GM19395 (cell line): ENCODE measurements at regions not wholly inside any gene's neighbourhood (a gene's known extent, or its start where the extent isn't known, plus 50 kb on each side); places are given as distances from the start of the nearest gene placed in this dataset.
"Not testable (repeated sequence)": the region's sequence is repeated elsewhere in the genome, so short reads cannot be mapped to it uniquely, and the experiment has no call there.

Experiments
- ATAC-seq: cut with Tn5 transposase; IDR thresholded peaks from one replicate; pipeline ENCODE4 v1.9.1; 2021; ENCODE audit warnings: mild to moderate bottlenecking, moderate library complexity; ENCODE audit not compliant: unreplicated experiment

DNA sequence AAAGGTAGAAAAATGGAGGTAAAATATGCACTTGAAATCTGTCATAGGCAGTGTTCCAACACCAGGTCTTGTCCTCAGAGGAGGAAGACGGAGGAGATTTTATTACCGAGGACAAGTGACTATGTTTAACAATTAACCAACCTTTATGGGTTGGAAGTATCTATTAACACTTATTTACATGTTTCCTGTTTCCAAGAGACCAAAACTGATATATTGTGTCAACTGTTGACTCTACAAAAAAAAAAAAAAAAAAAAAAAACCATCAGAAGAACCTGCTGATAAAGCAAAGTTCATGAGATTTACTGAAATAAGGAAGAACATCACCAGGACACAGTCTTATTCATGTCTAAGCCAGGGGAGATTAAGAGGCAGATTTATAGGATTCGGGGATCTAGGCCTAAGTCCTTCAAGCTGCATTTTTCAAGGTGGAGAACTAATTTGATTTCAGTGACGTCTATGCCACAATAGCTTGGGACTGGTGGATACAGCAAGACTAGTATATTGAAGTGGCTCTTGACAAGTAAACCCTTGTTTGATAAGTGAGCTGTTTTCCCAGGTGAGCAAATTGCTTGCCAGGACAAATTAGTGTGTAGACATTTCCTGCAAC, 126.6 kb upstream of the NAA20 start:
- ATAC-seq, result no peak

DNA sequence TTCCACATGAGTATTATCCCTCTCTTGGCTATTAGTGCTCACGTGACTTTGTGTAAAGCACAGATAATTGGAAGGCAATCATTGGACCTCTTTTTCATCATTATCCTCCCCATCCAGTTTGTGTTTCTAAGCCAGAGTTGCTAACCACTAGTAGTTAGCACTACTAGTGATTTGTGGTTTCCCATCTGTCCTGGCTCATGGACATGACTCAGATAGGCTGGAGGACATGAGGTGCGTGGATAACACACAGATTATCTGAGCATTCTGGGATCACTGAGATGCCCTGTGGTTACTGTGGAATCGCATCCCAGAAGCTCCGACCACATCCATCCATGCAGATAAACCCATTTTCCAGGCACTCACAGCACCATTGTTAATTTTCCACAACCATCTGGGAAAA, 123.8 kb upstream of the NAA20 start:
- no peak for ATAC-seq

DNA sequence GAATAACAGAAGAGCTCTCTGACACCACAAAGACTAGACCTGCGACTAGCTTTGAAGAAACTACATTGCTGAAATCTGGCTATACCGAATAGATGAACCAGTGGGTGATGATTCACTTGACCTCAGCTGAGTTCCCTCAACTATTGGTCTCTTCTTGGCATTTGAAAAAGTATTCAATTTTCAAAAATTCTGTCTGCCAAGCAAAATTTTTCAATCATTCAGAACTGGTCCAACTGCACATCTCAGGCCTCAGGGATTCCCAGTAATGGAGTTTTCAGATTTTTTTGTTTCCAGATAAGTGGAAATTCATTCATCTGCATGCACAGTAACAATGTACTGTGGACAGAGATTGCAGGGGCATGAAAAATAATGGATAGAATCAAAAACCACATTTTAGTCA, 121.4 kb upstream of the NAA20 start:
- no peak for ATAC-seq

DNA sequence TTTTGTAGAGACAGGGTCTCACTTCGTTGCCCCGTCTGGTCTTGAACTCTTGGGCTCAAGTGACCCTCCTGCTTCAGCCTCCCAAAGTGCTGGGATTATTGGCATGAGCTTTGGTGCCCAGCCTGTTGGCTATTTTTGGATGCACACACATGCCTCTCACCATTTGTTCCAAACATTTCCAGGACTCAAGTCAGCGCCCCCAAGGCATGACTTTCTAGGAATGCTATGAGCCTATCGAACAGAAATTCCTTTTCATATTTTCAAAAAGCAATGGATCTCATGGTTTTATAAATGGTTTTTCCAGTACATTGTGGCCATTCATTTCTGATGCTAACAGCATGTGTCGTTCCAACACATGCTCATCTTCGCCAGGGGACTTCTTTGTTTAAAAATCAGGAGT, 119.3 kb upstream of the NAA20 start:
- ATAC-seq, result no peak

DNA sequence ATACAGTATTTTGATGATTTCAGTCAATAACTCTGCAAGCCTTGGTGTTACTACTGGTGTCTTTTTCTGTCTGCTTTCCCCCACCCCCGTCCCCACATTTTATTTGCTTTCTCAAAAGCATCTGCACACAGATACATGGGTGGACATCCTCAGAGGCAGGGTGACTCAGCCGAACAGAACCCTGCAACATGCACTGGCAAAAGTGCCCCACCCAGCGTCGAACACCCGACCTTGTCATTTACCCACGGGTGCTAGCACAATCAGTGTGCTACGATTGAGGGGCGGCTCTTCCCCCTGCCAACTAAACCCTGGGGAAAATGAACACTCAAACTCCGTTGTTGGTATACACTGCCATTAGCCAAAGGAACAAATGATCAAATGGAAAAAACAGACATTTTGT, 115.9 kb upstream of the NAA20 start:
- ATAC-seq, result no peak

DNA sequence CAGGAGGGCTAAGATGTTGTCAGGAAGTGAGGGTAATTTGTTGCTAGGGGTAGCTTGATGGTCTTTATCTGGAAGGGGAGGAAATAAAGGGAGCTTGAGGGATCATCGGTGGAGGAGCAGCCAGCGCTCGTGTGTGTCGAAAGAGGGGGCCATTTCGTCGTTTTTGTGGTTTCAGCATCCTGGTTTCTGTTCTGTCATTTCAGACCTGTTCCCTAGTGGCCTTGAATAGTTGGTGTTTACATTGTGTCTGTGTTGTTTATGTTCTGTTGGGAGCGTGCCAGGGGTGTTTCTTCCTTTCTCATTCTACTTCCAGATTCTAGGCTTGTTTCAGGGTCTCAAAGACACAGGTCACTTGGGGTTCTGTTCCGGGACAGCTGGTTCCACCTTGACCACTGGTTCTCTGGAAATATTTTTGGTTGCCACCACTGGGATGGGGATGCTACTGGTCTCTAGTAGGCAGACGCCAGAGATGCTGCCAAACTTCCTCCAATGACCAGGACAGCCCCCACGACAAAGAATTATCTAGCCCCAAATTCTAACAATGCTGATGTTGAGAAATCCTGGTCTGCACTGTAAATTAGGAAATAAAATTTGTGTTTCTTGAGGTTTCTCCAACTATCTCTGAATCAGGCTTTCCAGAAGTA, 113.9 kb upstream of the NAA20 start:
- ATAC-seq, result peak; percentile 88

DNA sequence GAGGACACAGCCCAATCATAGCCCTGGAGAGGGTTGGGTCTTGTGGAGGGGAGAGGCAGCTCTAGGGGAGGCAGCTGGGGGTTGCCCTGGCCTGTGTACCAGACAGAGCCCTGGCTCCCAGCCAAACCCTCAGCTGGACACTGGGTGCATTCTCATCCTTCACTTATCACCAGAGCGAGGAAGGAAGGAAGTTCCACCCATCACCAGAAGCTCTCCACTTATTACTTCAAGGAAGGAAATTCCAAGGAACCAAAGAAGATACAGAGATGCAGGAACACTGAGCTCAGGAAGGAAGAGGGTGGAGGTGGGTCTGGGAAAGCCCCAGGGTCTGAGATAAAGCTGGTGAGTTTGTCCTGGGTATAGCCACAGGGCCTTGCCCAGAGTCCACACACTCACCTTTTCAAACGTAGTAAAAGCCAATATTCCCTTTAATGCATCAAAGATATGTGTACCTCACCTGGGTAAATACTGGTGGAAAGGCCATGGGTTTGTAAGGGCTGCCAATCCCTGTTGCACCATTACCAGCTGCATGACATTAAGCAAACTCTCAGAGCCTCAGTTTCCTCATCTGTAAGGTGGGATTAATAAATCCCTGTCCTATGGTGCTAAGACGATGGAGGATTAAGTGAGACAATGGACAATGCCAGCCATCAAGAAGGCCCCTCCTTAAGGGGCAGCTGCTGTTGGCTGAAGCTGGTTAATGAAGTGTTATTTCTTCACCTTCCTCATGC, 109.7 kb upstream of the NAA20 start:
- ATAC-seq, result no peak

DNA sequence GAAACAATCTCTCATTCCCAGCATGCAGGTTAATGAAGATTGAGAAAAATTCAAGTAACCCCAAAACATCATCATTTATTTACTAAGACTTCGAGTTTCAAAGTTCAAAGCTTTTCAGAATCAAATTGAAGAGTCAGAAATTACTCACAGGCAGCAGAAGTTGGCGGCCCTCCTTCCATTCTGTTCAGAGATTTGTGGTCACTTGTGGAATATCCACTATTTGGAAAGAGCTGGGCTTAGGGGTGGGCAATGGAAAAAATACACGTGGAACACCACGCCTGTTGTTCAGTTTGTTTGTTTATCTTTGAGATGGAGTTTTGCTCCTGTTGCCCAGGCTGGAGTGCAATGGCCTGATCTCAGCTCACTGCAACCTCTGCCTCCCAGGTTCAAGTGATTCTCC, 108.6 kb upstream of the NAA20 start:
- no peak for ATAC-seq

DNA sequence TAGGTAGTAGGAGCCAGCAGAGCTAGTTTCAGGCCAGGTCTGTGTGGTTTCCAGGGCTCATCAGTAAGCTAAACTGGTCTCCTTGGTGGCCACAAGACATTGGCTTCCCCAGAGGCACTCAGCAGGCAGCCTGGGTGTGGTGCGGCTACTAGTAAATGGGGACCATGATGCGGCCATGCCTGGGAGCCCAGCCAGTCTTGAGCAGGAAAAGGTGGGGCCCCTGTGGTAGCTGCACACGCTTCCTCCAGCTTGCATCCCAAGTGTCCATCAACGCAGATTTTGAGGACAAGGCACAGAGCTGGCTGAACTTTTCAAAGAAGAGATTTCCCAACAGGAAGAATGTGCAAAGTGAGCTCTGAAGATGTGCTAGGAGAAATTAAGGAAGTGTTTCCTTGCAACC, 107.4 kb upstream of the NAA20 start:
- ATAC-seq, result no peak

DNA sequence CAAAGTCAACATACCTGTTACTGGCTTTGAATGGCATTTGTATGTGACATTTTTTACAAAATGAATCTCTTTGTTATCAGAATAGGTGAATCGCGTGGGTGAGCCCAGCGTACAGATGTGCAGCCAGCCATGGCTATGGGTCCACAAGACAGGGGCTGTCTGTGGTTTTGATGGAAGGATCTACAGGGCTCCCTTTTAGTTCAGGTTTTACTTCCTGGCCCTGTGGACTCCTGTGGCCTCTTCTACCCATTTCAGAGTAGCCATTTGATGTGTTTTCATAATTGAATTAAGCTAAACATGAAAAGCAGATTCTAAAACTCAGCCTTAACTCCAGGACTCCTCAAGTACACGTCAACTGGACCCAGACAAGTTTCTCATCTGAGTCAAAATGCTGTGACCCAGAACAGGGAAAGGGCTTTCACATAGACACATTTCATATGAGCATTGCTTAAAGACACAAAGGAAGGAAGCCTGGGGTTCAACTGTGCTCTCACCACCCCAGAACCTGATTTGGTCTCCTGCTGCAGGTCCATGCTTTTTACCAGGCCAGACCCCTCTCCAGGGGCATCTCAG, 105.3 kb upstream of the NAA20 start:
- no peak for ATAC-seq

DNA sequence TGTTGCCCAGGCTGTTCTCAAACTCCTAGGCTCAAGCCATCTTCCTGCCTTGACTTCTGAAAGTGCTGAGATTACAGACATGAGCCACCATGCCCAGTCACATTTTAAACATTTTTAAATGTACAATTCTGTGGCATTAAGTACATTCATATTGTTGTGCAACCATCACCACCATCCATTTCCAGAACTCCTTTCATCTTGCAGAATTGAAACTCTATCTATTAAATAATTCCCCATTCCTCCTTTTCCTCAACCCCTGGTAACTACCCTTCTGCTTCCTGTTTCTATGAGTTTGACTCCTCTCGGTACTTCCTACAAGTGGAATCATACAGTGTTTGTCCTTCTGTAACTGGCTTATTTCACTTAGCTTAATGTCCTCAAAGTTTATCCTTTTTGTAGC, 103.8 kb upstream of the NAA20 start:
- ATAC-seq, result no peak

DNA sequence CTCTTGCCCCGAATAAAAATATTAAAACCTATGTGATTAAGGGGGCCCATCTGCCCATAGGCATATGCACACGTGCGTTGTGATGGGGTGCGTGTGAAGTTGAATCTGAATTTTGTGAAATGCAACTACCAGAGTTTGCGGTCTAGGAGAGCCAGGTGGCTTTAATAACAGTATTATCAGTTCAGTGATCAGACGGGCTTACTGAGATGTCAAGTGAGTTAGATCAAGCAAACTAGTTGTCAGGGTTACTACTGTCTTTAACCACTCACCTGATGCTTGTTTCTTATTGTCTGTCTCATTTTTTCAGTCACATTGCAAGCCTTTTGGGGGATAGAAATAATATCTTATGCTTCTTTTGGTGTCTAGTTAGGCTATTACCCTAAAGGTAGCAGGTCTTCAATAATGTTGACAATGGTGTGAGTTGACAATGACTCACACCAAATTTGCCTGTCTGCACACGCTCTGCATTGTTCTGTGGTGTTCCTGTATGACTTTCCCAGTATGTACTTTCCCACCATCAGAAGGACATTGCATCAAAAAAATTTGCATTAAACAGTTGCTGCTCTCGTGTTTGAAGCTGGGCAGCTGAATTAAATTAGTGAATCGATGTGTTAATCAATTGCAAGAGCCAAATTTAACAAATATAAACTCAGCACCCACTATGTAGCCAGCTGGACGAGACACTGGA, 103.1 kb upstream of the NAA20 start:
- no peak for ATAC-seq

DNA sequence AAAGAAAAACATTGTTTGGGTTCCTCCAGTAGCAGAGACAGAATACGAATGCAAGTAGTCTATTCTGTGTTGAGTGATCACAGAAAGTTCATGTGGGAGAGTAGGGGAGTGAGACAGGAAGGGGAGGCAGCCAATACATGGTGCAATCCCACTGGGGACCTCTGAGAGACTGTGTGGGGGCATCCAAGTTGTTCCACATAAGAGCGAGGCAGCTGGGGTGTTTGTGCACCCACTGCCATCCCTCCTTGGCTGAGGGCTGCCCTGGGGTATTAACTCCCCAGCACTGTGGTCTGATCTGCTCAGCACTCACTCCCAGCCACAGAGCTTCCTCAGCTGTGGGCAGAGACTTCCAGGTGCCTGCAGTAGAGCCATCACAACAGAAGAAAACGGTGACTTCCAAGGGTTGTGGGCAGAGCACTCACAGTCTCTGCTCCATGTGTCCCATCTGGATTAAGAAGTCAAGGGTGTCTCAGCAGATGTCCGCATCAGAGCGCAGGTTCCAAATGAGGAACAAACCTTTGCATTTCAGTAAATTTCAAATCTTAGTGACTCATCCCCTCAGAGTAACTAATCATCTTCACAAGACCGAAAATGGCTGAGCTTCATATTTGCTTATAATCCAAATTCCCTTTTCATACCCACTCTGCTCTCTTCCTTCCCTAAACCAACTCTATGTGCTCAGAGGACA, 101.9 kb upstream of the NAA20 start:
- ATAC-seq, result no peak

DNA sequence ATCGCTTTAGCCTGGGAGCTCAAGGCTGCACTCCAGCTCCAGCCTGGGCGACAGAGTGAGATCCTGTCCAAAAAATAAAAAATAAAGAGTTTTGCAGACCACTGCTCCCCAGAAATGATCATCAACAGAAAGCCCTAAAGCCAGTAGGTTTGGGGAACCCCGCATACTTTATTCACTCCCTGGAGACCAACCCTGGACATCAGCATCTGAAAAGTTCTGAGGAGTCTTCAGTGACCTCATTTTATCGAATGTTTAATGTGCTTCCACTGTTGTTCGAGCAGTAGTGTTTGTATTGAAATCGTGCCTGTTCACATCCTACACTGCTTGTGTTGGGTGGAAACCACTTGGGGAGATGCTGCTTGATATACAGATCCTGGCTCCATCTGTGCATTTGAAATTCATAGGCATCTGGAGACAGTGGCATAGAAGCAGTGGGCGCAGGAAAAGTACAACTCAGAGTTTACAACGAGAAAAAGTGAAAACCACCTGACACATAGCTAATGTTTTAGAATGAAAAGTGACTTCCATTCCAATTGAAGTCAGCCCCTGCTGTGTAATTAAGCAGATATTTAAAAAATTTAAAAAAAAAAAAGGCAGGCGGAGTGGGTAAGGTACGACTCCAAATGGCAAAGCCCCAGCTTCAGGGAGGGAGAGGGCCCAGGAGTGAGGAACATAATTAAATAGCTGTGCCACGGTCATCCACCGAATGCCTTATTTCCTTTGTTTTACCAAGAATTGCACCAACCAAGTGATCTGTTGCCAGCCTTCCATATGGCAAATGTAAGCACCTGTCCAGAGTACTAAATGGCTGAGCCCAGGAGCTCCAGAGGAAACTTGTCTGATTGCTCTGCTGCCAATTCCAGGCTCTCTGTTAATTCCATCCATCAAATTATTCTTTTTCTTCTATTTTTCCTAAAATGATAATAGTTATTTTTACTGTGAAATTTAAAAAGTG, 100.4 kb upstream of the NAA20 start:
- ATAC-seq, result no peak

DNA sequence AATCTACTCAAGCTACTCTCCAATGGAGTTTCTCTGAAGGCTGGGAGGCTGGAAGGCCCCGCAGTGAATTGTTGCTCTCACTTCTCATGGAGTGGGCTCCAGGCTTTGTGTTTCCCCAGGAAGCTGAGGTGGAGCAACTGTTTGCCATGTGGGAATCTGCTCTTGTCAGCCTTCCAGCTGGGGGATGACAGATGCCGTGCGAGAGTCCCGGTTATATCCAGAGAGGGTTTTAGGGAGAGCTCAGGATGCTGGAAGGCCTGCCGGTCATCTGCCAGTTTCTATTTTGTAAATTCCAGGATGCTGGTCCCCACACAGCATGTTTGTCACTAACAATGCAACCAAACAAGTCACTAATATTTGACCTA, 98.2 kb upstream of the NAA20 start:
- ATAC-seq, result no peak

DNA sequence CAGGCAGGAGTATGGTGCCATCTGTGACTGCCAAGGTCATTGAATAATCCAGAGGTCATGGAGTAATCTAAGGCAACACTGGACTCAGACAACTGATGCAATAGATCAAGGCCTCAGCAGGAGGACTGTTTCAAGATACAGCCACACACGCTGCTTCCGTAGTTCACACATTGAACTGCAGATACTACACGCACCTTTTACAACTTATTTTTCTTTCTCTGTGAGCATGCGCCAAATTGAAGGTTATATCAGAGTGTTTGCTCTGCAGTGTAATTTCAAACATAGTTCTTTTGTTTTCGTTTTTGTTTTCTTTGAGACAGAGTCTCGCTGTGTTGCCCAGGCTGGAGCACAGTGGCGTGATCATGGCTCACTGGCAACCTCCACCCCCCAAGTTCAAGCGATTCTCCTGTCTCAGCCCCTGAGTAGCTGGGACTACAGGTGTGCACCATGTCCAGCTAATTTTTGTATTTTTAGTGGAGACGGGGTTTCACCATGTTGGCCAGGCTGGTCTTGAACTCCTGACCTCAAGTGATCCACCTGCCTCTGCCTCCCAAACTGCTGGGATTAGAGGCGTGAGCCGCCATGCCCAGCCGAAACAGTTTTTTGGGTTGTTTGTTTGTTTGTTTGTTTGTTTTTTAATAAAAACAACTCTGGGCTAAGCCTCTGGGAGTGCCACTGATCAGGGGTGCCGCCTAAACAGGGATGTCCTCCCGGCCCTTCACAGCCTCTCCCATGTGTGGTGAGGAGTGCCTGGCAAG, 96.6 kb upstream of the NAA20 start:
- no peak for ATAC-seq

DNA sequence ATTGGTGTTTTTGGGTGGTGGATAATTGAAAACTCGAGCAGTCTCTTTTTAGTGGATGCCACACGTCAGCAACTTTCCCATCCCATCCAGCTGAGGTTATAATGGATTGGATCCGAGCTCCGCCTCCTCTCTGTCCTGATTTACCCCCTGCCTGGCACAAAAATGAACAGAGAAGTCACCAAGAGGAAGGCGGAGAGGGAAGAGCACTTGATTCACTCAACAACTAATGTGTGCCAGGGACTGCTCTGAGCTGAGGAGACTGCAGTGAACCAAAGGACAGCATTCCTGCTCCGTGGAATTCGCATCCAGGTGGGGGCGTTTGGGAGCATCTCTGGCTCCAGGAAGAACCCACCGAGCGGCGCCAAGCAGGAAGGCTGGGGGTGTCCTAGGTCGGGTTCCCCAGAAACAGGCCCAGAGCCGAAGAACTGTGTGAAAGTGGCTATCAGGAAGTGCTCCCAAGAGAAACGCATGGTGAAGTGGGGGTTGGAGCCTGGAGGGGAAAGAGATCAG, 95.8 kb upstream of the NAA20 start:
- no peak for ATAC-seq

DNA sequence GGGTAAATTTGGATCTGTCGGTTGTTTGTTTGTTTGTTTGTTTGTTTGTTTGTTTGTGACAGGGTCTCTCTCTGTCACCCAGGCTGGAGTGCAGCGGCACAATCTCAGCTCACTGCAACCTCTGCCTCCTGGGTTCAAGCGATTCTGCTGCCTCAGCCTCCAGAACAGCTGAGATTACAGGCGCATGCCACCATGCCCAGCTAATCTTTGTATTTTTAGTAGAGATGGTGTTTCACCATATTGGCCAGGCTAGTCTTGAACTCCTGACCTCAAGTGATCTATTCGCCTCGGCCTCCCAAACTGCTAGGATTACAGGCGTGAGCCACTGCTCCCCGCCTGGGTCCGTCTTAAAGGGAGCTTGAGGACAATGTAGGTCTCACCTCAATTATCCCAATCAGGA, 95.3 kb upstream of the NAA20 start:
- ATAC-seq, result not testable (repeated sequence)

DNA sequence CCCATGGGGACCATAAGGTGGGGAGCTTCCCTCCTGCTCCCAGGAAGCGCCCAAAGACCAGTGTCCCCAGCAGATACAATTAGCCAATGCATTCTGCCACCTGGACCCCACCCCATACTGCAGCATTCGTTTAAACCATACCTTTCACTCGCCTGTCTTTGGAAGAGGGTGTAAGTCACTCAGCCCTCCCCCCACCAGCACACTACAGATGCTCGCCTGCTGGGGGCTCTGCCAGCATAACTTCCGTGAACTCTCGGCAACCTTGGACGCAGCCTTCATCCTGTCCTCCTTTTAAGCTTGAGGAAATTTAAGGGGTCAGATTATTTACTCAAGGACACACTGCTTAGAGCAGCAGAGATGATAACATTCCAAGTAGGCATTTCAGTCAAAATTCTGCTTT, 94.4 kb upstream of the NAA20 start:
- ATAC-seq, result no peak
